ENCODE measurements at regions not wholly inside any gene's neighbourhood (a gene's known extent, or its start where the extent isn't known, plus 50 kb on each side); places are given as distances from the start of the nearest gene placed in this dataset.

GRCh38 chr4:123133397-123134050 is 211.1 kb upstream of the NUDT6 start:
- H2AK5ac ChIP-seq (ENCODE audit: low read depth, low read length): no peak overlapping the region
- no peaks in the 10 kb centered on the region for H4K20me1 ChIP-seq (ENCODE audit: insufficient read depth, low read length)
- no peak overlapping the region for H3K14ac ChIP-seq (replicated peaks; ENCODE audit: low read depth, low read length)
- ATAC-seq (ENCODE audit: low read depth): no peak
- H4K8ac ChIP-seq (ENCODE audit: low read depth in 2 of 2, low read length in 2 of 2): no peak overlapping the region
- H3K4me2 ChIP-seq (ENCODE audit: low read depth, low read length): no peak overlapping the region
- H3K27me3 ChIP-seq (ENCODE audit: control insufficient read depth, insufficient read depth, low read length): no peaks in the 10 kb centered on the region
- no peak overlapping the region for H3K23ac ChIP-seq (ENCODE audit: low read depth, low read length)
- TF ChIP-seq, protein P1, sequence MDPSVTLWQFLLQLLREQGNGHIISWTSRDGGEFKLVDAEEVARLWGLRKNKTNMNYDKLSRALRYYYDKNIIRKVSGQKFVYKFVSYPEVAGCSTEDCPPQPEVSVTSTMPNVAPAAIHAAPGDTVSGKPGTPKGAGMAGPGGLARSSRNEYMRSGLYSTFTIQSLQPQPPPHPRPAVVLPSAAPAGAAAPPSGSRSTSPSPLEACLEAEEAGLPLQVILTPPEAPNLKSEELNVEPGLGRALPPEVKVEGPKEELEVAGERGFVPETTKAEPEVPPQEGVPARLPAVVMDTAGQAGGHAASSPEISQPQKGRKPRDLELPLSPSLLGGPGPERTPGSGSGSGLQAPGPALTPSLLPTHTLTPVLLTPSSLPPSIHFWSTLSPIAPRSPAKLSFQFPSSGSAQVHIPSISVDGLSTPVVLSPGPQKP (IDR thresholded peaks at IDR 0.05; ENCODE audit: borderline replicate concordance, low read depth, low read length): no peak
- no peak for TF ChIP-seq CHD1 (IDR thresholded peaks at IDR 0.05; ENCODE audit: low read depth, low read length)
- TF ChIP-seq CTCF (conservative IDR thresholded peaks at IDR 0.05; ENCODE audit: low read depth, low read length): no peak
- no peak for TF ChIP-seq CEBPB (IDR thresholded peaks at IDR 0.05; ENCODE audit: low read depth, low read length)
- no peak for TF ChIP-seq BHLHE40 (IDR thresholded peaks at IDR 0.05; ENCODE audit: low read depth, low read length)
- no peak for TF ChIP-seq SMC3 (IDR thresholded peaks at IDR 0.05; ENCODE audit: low read depth, low read length)
- TF ChIP-seq RAD21 (IDR thresholded peaks at IDR 0.05; ENCODE audit: low read length): no peak
- no peak for TF ChIP-seq USF2 (IDR thresholded peaks at IDR 0.05; ENCODE audit: low read depth, low read length)
- TF ChIP-seq MAZ (IDR thresholded peaks at IDR 0.05; ENCODE audit: borderline replicate concordance, low read depth, low read length): no peak
- no peak for TF ChIP-seq POLR2A (IDR thresholded peaks at IDR 0.05; ENCODE audit: low read depth, low read length)
- no peak for TF ChIP-seq NFE2L2 (IDR thresholded peaks at IDR 0.05; ENCODE audit: low read depth, low read length)
- TF ChIP-seq MXI1 (IDR thresholded peaks at IDR 0.05; ENCODE audit: borderline replicate concordance, low read depth, low read length): no peak
- TF ChIP-seq RCOR1 (IDR thresholded peaks at IDR 0.05; ENCODE audit: insufficient replicate concordance, low read length): no peak
- no peak for TF ChIP-seq RFX5 (IDR thresholded peaks at IDR 0.05; ENCODE audit: low read depth, low read length)
- no peak for TF ChIP-seq MAFK (IDR thresholded peaks at IDR 0.05; ENCODE audit: low read depth, low read length)
- POLR2A ChIA-PET (ENCODE audit: unreplicated experiment): no interaction called here
- no peaks in the 10 kb centered on the region for H3K4me1 ChIP-seq (ENCODE audit: control insufficient read depth, insufficient read depth, low read length)
- H3K9me1 ChIP-seq (ENCODE audit: insufficient read depth, low read length): peaks cover 3% of the 10 kb centered on the region; the same call in 1 of the 2 replicates
- H2BK5ac ChIP-seq (ENCODE audit: low read depth, low read length, poor library complexity, severe bottlenecking): no peak overlapping the region
- intact Hi-C loops (cut with micrococcal nuclease) (no loop called here), in situ Hi-C loops (cut with MboI; ENCODE audit: low sequenced_read_pairs) (no loop called here), dilution Hi-C loops (cut with HindIII; ENCODE audit: low sequenced_read_pairs, unreplicated experiment) (no loop called here)
- H3K4me3 ChIP-seq (ENCODE audit: insufficient read depth, low read depth, low read length): no peak overlapping the region
- H3K56ac ChIP-seq (ENCODE audit: extremely low read depth, insufficient read depth, low read length): no peak overlapping the region
- H3K36me3 ChIP-seq (ENCODE audit: control insufficient read depth, insufficient read depth, low read length): no peaks in the 10 kb centered on the region
- no peak overlapping the region for H4K91ac ChIP-seq (ENCODE audit: insufficient read depth, low read depth, low read length)
- H2BK120ac ChIP-seq (ENCODE audit: low read depth, low read length): no peak overlapping the region
- DNase-seq: no peak
- CTCF ChIA-PET: no interaction called here
- H3K9me3 ChIP-seq (ENCODE audit: control insufficient read depth, insufficient read depth, low read length): no peaks in the 10 kb centered on the region
- no peak overlapping the region for H3K18ac ChIP-seq (ENCODE audit: low read depth, low read length)
- H2AK9ac ChIP-seq (replicated peaks; ENCODE audit: low read depth, low read length, poor library complexity): no peak overlapping the region
- no peak overlapping the region for H3K4ac ChIP-seq (ENCODE audit: low read depth, low read length)
- no peak overlapping the region for H2BK15ac ChIP-seq (ENCODE audit: low read depth, low read length)
- H2AFZ ChIP-seq (replicated peaks; ENCODE audit: low read length, poor library complexity): no peak overlapping the region
- no peak overlapping the region for H4K5ac ChIP-seq (ENCODE audit: low read depth, low read length)
- no peak overlapping the region for H3K27ac ChIP-seq (ENCODE audit: insufficient read depth, low read length)
- no CpG with 5 or more reads among the region's 4 CpGs for WGBS, 2 experiments (ENCODE audit: extremely low coverage in 2 of 2, insufficient read length in 1 of 2)
- BruUV-seq (replicated peaks): no TSS peak
- no peak overlapping the region for H2BK20ac ChIP-seq (ENCODE audit: low read depth, low read length)
- H3K9ac ChIP-seq (ENCODE audit: low read depth, low read length): no peak overlapping the region
- H3K79me1 ChIP-seq (ENCODE audit: low read depth in 1 of 2, low read length in 2 of 2): no peaks in the 10 kb centered on the region
